ENCODE measurements at regions not wholly inside any gene's neighbourhood (a gene's known extent, or its start where the extent isn't known, plus 50 kb on each side); places are given as distances from the start of the nearest gene placed in this dataset.

- TF ChIP-seq CTCF (IDR thresholded peaks at IDR 0.05) = no peak
- TF ChIP-seq MAX (CRISPR knock-in tag; IDR thresholded peaks at IDR 0.05) = no peak
These were observed 402.9 kb upstream of the TYRP1 start for GRCh38 chr9:12290166-12290869.
